OCI-LY1 (cell line): ENCODE measurements at regions not wholly inside any gene's neighbourhood (a gene's known extent, or its start where the extent isn't known, plus 50 kb on each side); places are given as distances from the start of the nearest gene placed in this dataset.

Source experiments
- CTCF ChIP-seq: fragments of 200-600 bp; sonication (generic), shearing (Covaris generic); IDR thresholded peaks from 2 replicates; pipeline ENCODE4 v1.5.1; 2017; ENCODE audit warnings: mild to moderate bottlenecking, antibody characterized with exemption, low read length, moderate library complexity, mixed read lengths
- EZH2 ChIP-seq: fragments of 200-600 bp; sonication (generic), shearing (Covaris generic); IDR thresholded peaks from 2 replicates; pipeline ENCODE4 v1.8.0; 2017; ENCODE audit warnings: borderline replicate concordance, mixed run types, mild to moderate bottlenecking, antibody characterized with exemption, low read length, moderate library complexity, mixed read lengths

DNA sequence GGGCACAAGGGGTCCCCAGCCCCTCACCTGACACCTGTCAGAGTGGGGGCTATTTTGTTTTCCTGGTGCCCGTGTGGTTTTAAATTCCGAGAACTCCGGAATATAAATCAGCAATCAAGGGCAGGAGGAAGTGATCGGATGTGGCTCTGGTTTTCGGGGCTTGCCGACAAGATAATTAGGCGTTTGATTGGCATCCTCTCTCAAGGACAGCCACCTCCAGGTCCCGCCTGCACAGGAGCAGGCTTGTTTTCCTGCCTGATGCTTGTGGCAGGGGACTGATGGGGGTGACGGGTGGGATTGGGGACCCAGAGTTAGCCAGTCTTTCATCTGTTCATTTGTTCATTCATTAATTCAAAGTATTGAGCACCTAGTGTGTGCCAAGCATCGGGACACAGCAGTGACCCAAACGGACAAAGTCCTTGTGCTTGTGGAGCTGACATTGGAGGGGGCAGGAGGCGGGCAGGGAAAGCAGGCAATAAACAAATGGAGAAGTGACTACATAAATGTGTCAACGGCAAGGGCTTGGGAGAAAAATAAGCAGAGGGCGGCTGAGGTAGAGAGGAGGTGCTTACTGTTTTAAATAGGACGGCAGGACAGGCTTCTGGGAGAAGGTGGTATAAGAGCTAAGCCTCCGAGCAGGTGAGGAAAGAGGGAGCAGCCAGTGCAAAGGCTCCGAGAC, 166.5 kb downstream of the PHETA1 start:
- no peak for TF ChIP-seq CTCF
- no peak for TF ChIP-seq EZH2
